Osteoblast (primary cell): ENCODE measurements at regions not wholly inside any gene's neighbourhood (a gene's known extent, or its start where the extent isn't known, plus 50 kb on each side); places are given as distances from the start of the nearest gene placed in this dataset.

Experiments
- DNase-seq: peaks from one replicate; pipeline ENCODE4 v3.0.0; 2011; ENCODE audit warnings: low spot score, mixed read lengths; ENCODE audit not compliant: insufficient read length; ENCODE audit errors: missing footprints
- H2AFZ ChIP-seq: 2 replicates; pipeline ENCODE4 v1.6.0; 2011; ENCODE audit warnings: mild to moderate bottlenecking, low read length
- H3K27ac ChIP-seq: 2 replicates; pipeline ENCODE4 v1.5.1; 2011; ENCODE audit warnings: mild to moderate bottlenecking, low read depth, low read length, moderate library complexity
- H3K27me3 ChIP-seq: 2 replicates; pipeline ENCODE4 v1.6.0; 2012; ENCODE audit warnings: mild to moderate bottlenecking, control low read depth, inconsistent platforms, low read length, moderate library complexity; ENCODE audit not compliant: insufficient read depth
- H3K36me3 ChIP-seq: 2 replicates; pipeline ENCODE4 v1.5.1; 2011; ENCODE audit warnings: mild to moderate bottlenecking, low read length, control low read depth, moderate library complexity; ENCODE audit not compliant: insufficient read depth
- H3K4me1 ChIP-seq: 2 replicates; pipeline ENCODE4 v1.5.1; 2011; ENCODE audit warnings: mild to moderate bottlenecking, low read length, control low read depth, moderate library complexity; ENCODE audit not compliant: insufficient read depth
- H3K4me2 ChIP-seq: 2 replicates; pipeline ENCODE4 v1.6.0; 2011; ENCODE audit warnings: mild to moderate bottlenecking, low read length; ENCODE audit not compliant: insufficient read depth
- H3K4me3 ChIP-seq: fragments of 200-600 bp; sonication (generic); 3 replicates; pipeline ENCODE4 v1.5.1; 2012; ENCODE audit warnings: mild to moderate bottlenecking, low read length, inconsistent platforms; ENCODE audit not compliant: insufficient read depth
- H3K79me2 ChIP-seq: 2 replicates; pipeline ENCODE4 v1.6.0; 2012; ENCODE audit warnings: mild to moderate bottlenecking, low read length, control low read depth, inconsistent platforms; ENCODE audit not compliant: insufficient read depth
- H3K9me3 ChIP-seq: 2 replicates; pipeline ENCODE4 v1.5.1; 2011; ENCODE audit warnings: low read depth, low read length, control low read depth
- H4K20me1 ChIP-seq: 2 replicates; pipeline ENCODE4 v1.6.0; 2012; ENCODE audit warnings: mild to moderate bottlenecking, low read length, control low read depth; ENCODE audit not compliant: insufficient read depth
- CTCF ChIP-seq: IDR thresholded peaks from 2 replicates; pipeline ENCODE4 v1.5.1; 2011; ENCODE audit warnings: mild to moderate bottlenecking, low read depth, low read length, moderate library complexity; ENCODE audit errors: extremely low read depth

GRCh38 chr5:21154526-21154925 is 1166.5 kb upstream of the CDH18 start:
- H3K9me3 ChIP-seq = peaks cover 2% of the 10 kb centered on the region
- H3K36me3 ChIP-seq = no peaks in the 10 kb centered on the region
- no peak for TF ChIP-seq CTCF
- no peaks in the 10 kb centered on the region for H4K20me1 ChIP-seq
- H3K27me3 ChIP-seq = no peaks in the 10 kb centered on the region
- no peak overlapping the region for H2AFZ ChIP-seq
- no peaks in the 10 kb centered on the region for H3K79me2 ChIP-seq
- no peak overlapping the region for H3K27ac ChIP-seq
- DNase-seq = no peak
- no peak overlapping the region for H3K4me2 ChIP-seq
- no peaks in the 10 kb centered on the region for H3K4me1 ChIP-seq
- no peak overlapping the region for H3K4me3 ChIP-seq

DNA sequence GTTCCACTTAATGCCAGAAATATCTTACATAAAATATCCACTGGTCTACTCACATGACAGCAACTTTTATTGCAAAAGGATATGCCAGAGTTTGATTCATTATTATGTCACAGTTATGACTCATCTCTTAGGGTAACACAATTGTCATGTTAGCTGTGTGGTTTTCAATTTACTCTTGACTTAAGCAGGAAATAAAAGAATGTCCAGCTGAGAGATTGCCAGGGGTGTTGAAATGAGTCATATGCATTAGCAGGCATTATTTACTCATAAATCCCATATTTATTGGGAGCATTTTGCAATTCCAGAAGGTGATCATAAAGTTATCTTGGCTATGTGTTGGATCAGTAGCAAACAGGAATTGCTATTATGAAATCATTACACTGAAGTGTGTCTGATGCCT is 1164.6 kb upstream of the CDH18 start:
- no peaks in the 10 kb centered on the region for H3K9me3 ChIP-seq
- no peak overlapping the region for H3K27ac ChIP-seq
- H3K4me2 ChIP-seq = no peak overlapping the region
- H4K20me1 ChIP-seq = no peaks in the 10 kb centered on the region
- no peaks in the 10 kb centered on the region for H3K27me3 ChIP-seq
- no peak for TF ChIP-seq CTCF
- H2AFZ ChIP-seq = no peak overlapping the region
- no peaks in the 10 kb centered on the region for H3K79me2 ChIP-seq
- no peaks in the 10 kb centered on the region for H3K4me1 ChIP-seq
- no peak overlapping the region for H3K4me3 ChIP-seq
- peak; percentile 1 for DNase-seq
- no peaks in the 10 kb centered on the region for H3K36me3 ChIP-seq

- no peaks in the 10 kb centered on the region for H3K27me3 ChIP-seq
- H3K9me3 ChIP-seq = no peaks in the 10 kb centered on the region
- TF ChIP-seq CTCF = no peak
- no peak for DNase-seq
- no peak overlapping the region for H2AFZ ChIP-seq
- H3K4me3 ChIP-seq = no peak overlapping the region
- no peaks in the 10 kb centered on the region for H3K79me2 ChIP-seq
- no peaks in the 10 kb centered on the region for H4K20me1 ChIP-seq
- H3K4me2 ChIP-seq = no peak overlapping the region
- no peak overlapping the region for H3K27ac ChIP-seq
- H3K36me3 ChIP-seq = no peaks in the 10 kb centered on the region
- H3K4me1 ChIP-seq = no peaks in the 10 kb centered on the region
Measured at GRCh38 chr5:21145376-21145775, 1157.4 kb upstream of the CDH18 start.

- Histone ChIP-seq H3K4me2 (no peak overlapping the region), H3K4me1 (no peaks in the 10 kb centered on the region)
- DNase-seq = no peak
Measured at GRCh38 chr5:21143686-21144085, 1155.7 kb upstream of the CDH18 start.

More at GRCh38 chr5:21143686-21144085, 1155.7 kb upstream of the CDH18 start:
- Histone ChIP-seq H3K27me3 (no peaks in the 10 kb centered on the region), H3K36me3 (no peaks in the 10 kb centered on the region), H3K79me2 (no peaks in the 10 kb centered on the region), H2AFZ (no peak overlapping the region), H3K27ac (no peak overlapping the region), H4K20me1 (no peaks in the 10 kb centered on the region), H3K9me3 (no peaks in the 10 kb centered on the region), H3K4me3 (no peak overlapping the region)
- no peak for TF ChIP-seq CTCF
